HEK293 (cell line): ENCODE measurements at regions not wholly inside any gene's neighbourhood (a gene's known extent, or its start where the extent isn't known, plus 50 kb on each side); places are given as distances from the start of the nearest gene placed in this dataset.

ENCODE experiments used
- CTCF ChIA-PET: fragments of 350-600 bp; formaldehyde crosslinking; extraction: SDS; loops from one replicate; lab custom pipeline; 2021; ENCODE audit warnings: antibody characterized with exemption; lab: Yijun Ruan, JAX
- POLR2A ChIA-PET: fragments of 300-600 bp; formaldehyde crosslinking; extraction: SDS; loops from one replicate; lab custom pipeline; 2020; ENCODE audit warnings: antibody characterized with exemption, inconsistent platforms; lab: Yijun Ruan, JAX
- H3K27ac ChIP-seq: fragments of 200-500 bp; sonication (Bioruptor generic); 2 replicates; pipeline ENCODE4 v1.5.1; 2014; ENCODE audit warnings: low read depth, low read length, control low read depth, inconsistent platforms; ENCODE audit errors: extremely low read depth
- H3K36me3 ChIP-seq, 2 experiments: fragments of 200-500 bp in 1 of 2; sonication (Bioruptor generic) in 1 of 2; 1 replicate in 1 of 2; 2 replicates in 1 of 2; pipeline ENCODE4 v1.5.1; 2014 to 2017; ENCODE audit warnings: inconsistent platforms in 2 of 2, low read length in 2 of 2; ENCODE audit not compliant: control insufficient read depth in 2 of 2, insufficient read depth in 1 of 2
- H3K4me1 ChIP-seq: fragments of 200-500 bp; sonication (Bioruptor generic); 2 replicates; pipeline ENCODE4 v1.5.1; 2014; ENCODE audit warnings: mild to moderate bottlenecking, low read length, inconsistent platforms; ENCODE audit not compliant: control insufficient read depth, insufficient read depth
- H3K4me3 ChIP-seq: 2 replicates; pipeline ENCODE4 v1.5.1; 2011; ENCODE audit warnings: low read depth, mild to moderate bottlenecking, control low read depth, low read length, moderate library complexity
- H3K9me3 ChIP-seq: fragments of 200-500 bp; sonication (Bioruptor generic); 2 replicates; pipeline ENCODE4 v1.5.1; 2014; ENCODE audit warnings: low read depth, low read length, inconsistent platforms; ENCODE audit not compliant: control insufficient read depth, insufficient read depth
- FEZF1 ChIP-seq: fragments of 450-650 bp; formaldehyde crosslinking; IDR thresholded peaks from 2 replicates; pipeline ENCODE4 v1.5.1; 2016; ENCODE audit warnings: missing biosample characterization, missing genetic modification characterization
- TRIM28 ChIP-seq: IDR thresholded peaks from 2 replicates; pipeline ENCODE4 v1.6.1; 2011; ENCODE audit warnings: low read length, control low read depth, borderline replicate concordance
- ZBTB20 ChIP-seq: fragments of 450-650 bp; formaldehyde crosslinking; IDR thresholded peaks from 2 replicates; pipeline ENCODE4 v1.5.1; 2016; ENCODE audit warnings: missing biosample characterization, missing genetic modification characterization
- ZFP41 ChIP-seq: fragments of 450-650 bp; formaldehyde crosslinking; IDR thresholded peaks from 2 replicates; pipeline ENCODE4 v1.5.1; 2016; ENCODE audit warnings: missing biosample characterization, missing genetic modification characterization, borderline replicate concordance
- ZNF112 ChIP-seq: fragments of 450-650 bp; formaldehyde crosslinking; IDR thresholded peaks from 2 replicates; pipeline ENCODE4 v1.5.0; 2017; ENCODE audit warnings: missing biosample characterization, missing genetic modification characterization
- ZNF26 ChIP-seq: fragments of 450-650 bp; formaldehyde crosslinking; IDR thresholded peaks from 2 replicates; pipeline ENCODE4 v1.5.1; 2016; ENCODE audit warnings: missing biosample characterization, missing genetic modification characterization
- ZNF280C ChIP-seq: fragments of 450-650 bp; formaldehyde crosslinking; IDR thresholded peaks from 2 replicates; pipeline ENCODE4 v1.5.1; 2016; ENCODE audit warnings: missing biosample characterization, missing genetic modification characterization
- ZNF404 ChIP-seq: fragments of 450-650 bp; formaldehyde crosslinking; IDR thresholded peaks from 2 replicates; pipeline ENCODE4 v1.5.1; 2017; ENCODE audit warnings: missing biosample characterization, missing genetic modification characterization
- ZNF501 ChIP-seq: fragments of 450-650 bp; formaldehyde crosslinking; IDR thresholded peaks from 2 replicates; pipeline ENCODE4 v1.5.1; 2016; ENCODE audit warnings: missing biosample characterization, missing genetic modification characterization
- ZNF518A ChIP-seq: fragments of 450-650 bp; formaldehyde crosslinking; conservative IDR thresholded peaks from 2 replicates; pipeline ENCODE4 v1.5.1; 2016; ENCODE audit warnings: low read depth, missing biosample characterization, missing genetic modification characterization
- ZNF580 ChIP-seq: fragments of 450-650 bp; formaldehyde crosslinking; IDR thresholded peaks from 2 replicates; pipeline ENCODE4 v1.5.1; 2016; ENCODE audit warnings: missing biosample characterization, missing genetic modification characterization
- ZNF624 ChIP-seq: fragments of 450-650 bp; formaldehyde crosslinking; IDR thresholded peaks from 2 replicates; pipeline ENCODE4 v1.5.1; 2017; ENCODE audit warnings: missing biosample characterization, missing genetic modification characterization
- ZNF785 ChIP-seq: fragments of 450-650 bp; formaldehyde crosslinking; IDR thresholded peaks from 2 replicates; pipeline ENCODE4 v1.5.1; 2016; ENCODE audit warnings: missing biosample characterization, missing genetic modification characterization

GRCh38 chr18:26705757-26706156, 157.4 kb upstream of the KCTD1 start:
- Histone ChIP-seq H3K4me3 (no peak overlapping the region), H3K27ac (no peak overlapping the region), H3K4me1 (peaks cover 11% of the 10 kb centered on the region), H3K36me3 (no peaks in the 10 kb centered on the region), H3K9me3 (no peaks in the 10 kb centered on the region)
- ChIA-PET POLR2A (no interaction called here), CTCF (interaction anchor here (0.6 kb wide), 1 partner anchor 98 kb away, joined by 3 read pairs; no protein-coding TSS in a partner anchor)
- no peak for TF ChIP-seq ZNF624 (tag by site-specific recombination)
- no peak for TF ChIP-seq TRIM28
- no peak for TF ChIP-seq ZNF404

- Histone ChIP-seq H3K9me3 (no peaks in the 10 kb centered on the region), H3K4me3 (no peak overlapping the region), H3K4me1 (no peaks in the 10 kb centered on the region), H3K27ac (no peak overlapping the region), H3K36me3 (no peaks in the 10 kb centered on the region)
- ChIA-PET POLR2A (no interaction called here), CTCF (interaction anchor here (0.5 kb wide), 1 partner anchor 812 kb away, joined by 4 read pairs; no protein-coding TSS in a partner anchor)
- no peak for TF ChIP-seq ZNF112
- TF ChIP-seq ZBTB20 (tag by site-specific recombination), result peak; percentile 47; the same call in 1 of the 2 replicates
- TF ChIP-seq ZNF785 (tag by site-specific recombination), result no peak
- TF ChIP-seq ZNF580 (tag by site-specific recombination), result no peak
Observed at GRCh38 chr18:26703170-26703930, 155.0 kb upstream of the KCTD1 start.

GRCh38 chr18:26702086-26702485, 153.7 kb upstream of the KCTD1 start:
- POLR2A ChIA-PET, result no interaction called here
- no peaks in the 10 kb centered on the region for H3K4me1 ChIP-seq
- TF ChIP-seq ZNF26 (no peak), ZNF518A (tag by site-specific recombination) (no peak), ZFP41 (no peak), FEZF1 (tag by site-specific recombination) (no peak), ZNF280C (tag by site-specific recombination) (no peak), ZNF501 (tag by site-specific recombination) (no peak)
- no peak overlapping the region for H3K4me3 ChIP-seq
- no peaks in the 10 kb centered on the region for H3K36me3 ChIP-seq
- no peaks in the 10 kb centered on the region for H3K9me3 ChIP-seq
- CTCF ChIA-PET, result interaction anchor here (0.6 to 0.7 kb wide), 2 partner anchors 75 to 339 kb away, joined by 3 read pairs; no protein-coding TSS in a partner anchor
- H3K27ac ChIP-seq, result no peak overlapping the region
